ENCODE measurements at regions not wholly inside any gene's neighbourhood (a gene's known extent, or its start where the extent isn't known, plus 50 kb on each side); places are given as distances from the start of the nearest gene placed in this dataset.

DNA sequence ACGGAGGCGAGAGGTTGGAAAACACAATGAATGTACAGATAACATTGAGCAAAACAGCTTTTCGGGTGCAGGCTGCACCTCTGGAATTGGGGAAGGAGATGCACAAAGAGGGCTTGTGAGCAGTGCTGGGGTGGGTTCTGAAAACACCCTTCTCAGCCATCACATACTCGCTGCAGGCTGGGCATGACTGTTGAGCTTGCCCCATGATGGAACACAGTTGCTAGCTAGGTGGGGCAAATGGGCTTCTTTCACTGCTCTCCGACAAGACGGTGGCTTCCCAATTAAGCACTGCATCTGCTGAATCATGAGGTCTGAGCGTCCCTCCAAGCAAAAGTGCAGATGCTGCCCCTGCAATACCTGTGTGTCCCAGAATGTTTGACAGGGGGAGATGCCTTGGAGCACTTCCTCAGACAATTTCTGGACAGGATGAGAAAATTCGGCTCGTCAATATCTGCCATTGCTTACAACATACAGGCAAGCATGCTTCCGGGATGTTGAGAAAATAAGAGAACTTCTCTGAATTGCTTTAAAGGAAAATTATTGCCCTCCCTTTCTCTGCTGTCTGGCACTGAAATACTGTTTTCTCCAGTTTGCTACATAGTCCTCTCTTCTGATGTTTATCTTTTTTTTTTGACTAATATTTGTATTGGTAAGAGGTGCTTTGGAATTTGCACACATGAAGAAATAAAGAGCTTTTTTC is 77.3 kb upstream of the SH3BP4 start (continued):
- TF ChIP-seq, protein P1, sequence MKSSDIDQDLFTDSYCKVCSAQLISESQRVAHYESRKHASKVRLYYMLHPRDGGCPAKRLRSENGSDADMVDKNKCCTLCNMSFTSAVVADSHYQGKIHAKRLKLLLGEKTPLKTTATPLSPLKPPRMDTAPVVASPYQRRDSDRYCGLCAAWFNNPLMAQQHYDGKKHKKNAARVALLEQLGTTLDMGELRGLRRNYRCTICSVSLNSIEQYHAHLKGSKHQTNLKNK (CRISPR knock-in tag; IDR thresholded peaks at IDR 0.05), result no peak
- no peak for TF ChIP-seq ZNF317 (CRISPR knock-in tag; IDR thresholded peaks at IDR 0.05; ENCODE audit: borderline replicate concordance, low read depth)
- TF ChIP-seq, protein P2, sequence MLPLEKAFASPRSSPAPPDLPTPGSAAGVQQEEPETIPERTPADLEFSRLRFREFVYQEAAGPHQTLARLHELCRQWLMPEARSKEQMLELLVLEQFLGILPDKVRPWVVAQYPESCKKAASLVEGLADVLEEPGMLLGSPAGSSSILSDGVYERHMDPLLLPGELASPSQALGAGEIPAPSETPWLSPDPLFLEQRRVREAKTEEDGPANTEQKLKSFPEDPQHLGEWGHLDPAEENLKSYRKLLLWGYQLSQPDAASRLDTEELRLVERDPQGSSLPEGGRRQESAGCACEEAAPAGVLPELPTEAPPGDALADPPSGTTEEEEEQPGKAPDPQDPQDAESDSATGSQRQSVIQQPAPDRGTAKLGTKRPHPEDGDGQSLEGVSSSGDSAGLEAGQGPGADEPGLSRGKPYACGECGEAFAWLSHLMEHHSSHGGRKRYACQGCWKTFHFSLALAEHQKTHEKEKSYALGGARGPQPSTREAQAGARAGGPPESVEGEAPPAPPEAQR (CRISPR knock-in tag; IDR thresholded peaks at IDR 0.05), result no peak
- TF ChIP-seq NFATC4 (CRISPR knock-in tag; IDR thresholded peaks at IDR 0.05), result no peak
- no peak for TF ChIP-seq ELF4 (CRISPR knock-in tag; IDR thresholded peaks at IDR 0.05; ENCODE audit: low read depth)
- TF ChIP-seq, protein P3, sequence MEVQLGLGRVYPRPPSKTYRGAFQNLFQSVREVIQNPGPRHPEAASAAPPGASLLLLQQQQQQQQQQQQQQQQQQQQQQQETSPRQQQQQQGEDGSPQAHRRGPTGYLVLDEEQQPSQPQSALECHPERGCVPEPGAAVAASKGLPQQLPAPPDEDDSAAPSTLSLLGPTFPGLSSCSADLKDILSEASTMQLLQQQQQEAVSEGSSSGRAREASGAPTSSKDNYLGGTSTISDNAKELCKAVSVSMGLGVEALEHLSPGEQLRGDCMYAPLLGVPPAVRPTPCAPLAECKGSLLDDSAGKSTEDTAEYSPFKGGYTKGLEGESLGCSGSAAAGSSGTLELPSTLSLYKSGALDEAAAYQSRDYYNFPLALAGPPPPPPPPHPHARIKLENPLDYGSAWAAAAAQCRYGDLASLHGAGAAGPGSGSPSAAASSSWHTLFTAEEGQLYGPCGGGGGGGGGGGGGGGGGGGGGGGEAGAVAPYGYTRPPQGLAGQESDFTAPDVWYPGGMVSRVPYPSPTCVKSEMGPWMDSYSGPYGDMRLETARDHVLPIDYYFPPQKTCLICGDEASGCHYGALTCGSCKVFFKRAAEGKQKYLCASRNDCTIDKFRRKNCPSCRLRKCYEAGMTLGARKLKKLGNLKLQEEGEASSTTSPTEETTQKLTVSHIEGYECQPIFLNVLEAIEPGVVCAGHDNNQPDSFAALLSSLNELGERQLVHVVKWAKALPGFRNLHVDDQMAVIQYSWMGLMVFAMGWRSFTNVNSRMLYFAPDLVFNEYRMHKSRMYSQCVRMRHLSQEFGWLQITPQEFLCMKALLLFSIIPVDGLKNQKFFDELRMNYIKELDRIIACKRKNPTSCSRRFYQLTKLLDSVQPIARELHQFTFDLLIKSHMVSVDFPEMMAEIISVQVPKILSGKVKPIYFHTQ (CRISPR knock-in tag; IDR thresholded peaks at IDR 0.05), result no peak
- TF ChIP-seq FOXJ3 (CRISPR knock-in tag; IDR thresholded peaks at IDR 0.05; ENCODE audit: borderline replicate concordance), result no peak
- TF ChIP-seq ZNF263 (CRISPR knock-in tag; IDR thresholded peaks at IDR 0.05; ENCODE audit: low read depth), result no peak
- TF ChIP-seq NR1H2 (CRISPR knock-in tag; IDR thresholded peaks at IDR 0.05), result no peak
- TF ChIP-seq NFE2L1 (CRISPR knock-in tag; IDR thresholded peaks at IDR 0.05), result no peak
- TF ChIP-seq ZNF396 (CRISPR knock-in tag; IDR thresholded peaks at IDR 0.05; ENCODE audit: borderline replicate concordance), result no peak
- TF ChIP-seq KAT7 (CRISPR knock-in tag; IDR thresholded peaks at IDR 0.05; ENCODE audit: borderline replicate concordance), result no peak
- TF ChIP-seq, protein P4, sequence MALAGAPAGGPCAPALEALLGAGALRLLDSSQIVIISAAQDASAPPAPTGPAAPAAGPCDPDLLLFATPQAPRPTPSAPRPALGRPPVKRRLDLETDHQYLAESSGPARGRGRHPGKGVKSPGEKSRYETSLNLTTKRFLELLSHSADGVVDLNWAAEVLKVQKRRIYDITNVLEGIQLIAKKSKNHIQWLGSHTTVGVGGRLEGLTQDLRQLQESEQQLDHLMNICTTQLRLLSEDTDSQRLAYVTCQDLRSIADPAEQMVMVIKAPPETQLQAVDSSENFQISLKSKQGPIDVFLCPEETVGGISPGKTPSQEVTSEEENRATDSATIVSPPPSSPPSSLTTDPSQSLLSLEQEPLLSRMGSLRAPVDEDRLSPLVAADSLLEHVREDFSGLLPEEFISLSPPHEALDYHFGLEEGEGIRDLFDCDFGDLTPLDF (CRISPR knock-in tag; IDR thresholded peaks at IDR 0.05), result no peak

DNA sequence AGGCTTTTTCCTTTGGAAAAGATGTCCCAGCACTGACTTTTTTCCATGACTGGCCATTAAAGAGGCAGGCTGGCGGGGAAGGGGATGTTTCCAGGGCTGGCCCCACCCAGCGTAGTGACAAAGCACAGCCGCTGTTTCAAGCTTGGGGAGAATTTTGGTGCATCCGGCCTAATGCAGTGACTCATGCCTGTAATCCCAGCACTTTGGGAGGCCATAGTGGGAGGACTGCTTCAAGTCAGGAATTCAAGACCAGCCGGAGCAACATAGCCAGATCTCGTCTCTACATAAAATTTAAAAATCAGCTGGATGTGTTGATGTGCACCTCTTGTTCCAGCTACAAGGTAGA is 78.0 kb upstream of the SH3BP4 start:
- CTCF ChIA-PET, result interaction anchor here (0.8 kb wide), 1 partner anchor 329 kb away, joined by 3 read pairs; no protein-coding TSS in a partner anchor
- TF ChIP-seq TCF7 (CRISPR knock-in tag; IDR thresholded peaks at IDR 0.05; ENCODE audit: low read depth), result no peak
- TF ChIP-seq NR2C2 (CRISPR knock-in tag; IDR thresholded peaks at IDR 0.05), result no peak
- no peak for TF ChIP-seq ZNF121 (CRISPR knock-in tag; IDR thresholded peaks at IDR 0.05)
- no peak for TF ChIP-seq MXD4 (CRISPR knock-in tag; IDR thresholded peaks at IDR 0.05; ENCODE audit: borderline replicate concordance)
- TF ChIP-seq ZNF423 (CRISPR knock-in tag; IDR thresholded peaks at IDR 0.05), result no peak
- TF ChIP-seq, protein P2 (CRISPR knock-in tag; IDR thresholded peaks at IDR 0.05), result no peak
- TF ChIP-seq ESRRA (CRISPR knock-in tag; IDR thresholded peaks at IDR 0.05; ENCODE audit: borderline replicate concordance), result no peak

More for the DNA sequence above, 78.0 kb upstream of the SH3BP4 start:
- DNase-seq (ENCODE audit: low spot score) (no peak), ATAC-seq (no peak)
- POLR2A ChIA-PET, result no interaction called here
- H3K36me3 Mint-ChIP-seq, result peaks cover 37% of the 10 kb centered on the region
- no peaks in the 10 kb centered on the region; the same call in none of the 2 replicates for H3K27me3 Mint-ChIP-seq (ENCODE audit: low read depth)
- H3K27ac Mint-ChIP-seq, result no peak overlapping the region
- peaks cover 41% of the 10 kb centered on the region for H3K9me3 Mint-ChIP-seq
- 0 out of 2 replicates have a peak, but pooled peaks cover 2% of the 10 kb centered on the region for H3K4me1 Mint-ChIP-seq
- no peak overlapping the region for H3K4me3 Mint-ChIP-seq

Data from WTC11 (cell line).